ENCODE measurements at regions not wholly inside any gene's neighbourhood (a gene's known extent, or its start where the extent isn't known, plus 50 kb on each side); places are given as distances from the start of the nearest gene placed in this dataset.

DNA sequence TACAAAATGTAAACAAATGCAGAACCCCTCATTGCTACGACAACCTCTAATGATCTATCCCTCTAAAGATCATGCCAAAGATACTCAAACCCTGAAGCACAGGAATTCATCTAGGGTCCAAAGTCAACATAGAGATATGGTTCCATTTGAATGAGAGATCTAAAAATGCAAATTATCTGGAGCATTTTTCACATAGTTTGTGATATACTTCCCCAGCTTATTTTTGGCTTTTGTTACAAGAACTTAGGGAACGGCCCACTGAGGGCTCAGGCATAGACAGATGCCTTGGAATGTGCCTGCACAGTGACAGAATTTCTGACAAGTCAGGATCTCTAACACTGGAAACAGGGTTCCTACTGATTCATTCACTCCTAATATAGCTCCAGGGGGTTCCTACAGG is 258.9 kb upstream of the THBS1 start:
- Mint-ChIP-seq H3K36me3 (ENCODE audit: low read depth, unreplicated experiment) (peaks cover 2% of the 10 kb centered on the region), H3K9me3 (ENCODE audit: unreplicated experiment) (peaks cover 10% of the 10 kb centered on the region)
- no peaks in the 10 kb centered on the region for H3K9me3 ChIP-seq (ENCODE audit: insufficient read depth, low read depth, low read length)

DNA sequence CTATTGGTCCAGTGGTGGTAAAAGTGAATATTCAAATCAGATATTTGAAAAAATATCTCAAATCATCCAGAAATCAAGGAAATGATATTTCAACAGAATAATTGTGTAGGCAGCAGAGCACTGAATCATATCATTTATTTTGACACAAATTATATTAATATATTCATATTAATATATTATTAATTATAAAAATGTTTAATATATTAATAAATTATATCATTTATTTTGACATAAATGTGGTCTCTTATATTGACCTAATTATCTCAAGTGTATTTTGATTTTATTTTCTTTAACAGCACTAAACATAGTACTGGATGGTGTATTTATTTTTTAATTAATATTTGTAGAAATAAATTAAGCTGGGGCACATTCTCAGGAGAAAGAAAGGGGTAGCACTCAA is 257.7 kb upstream of the THBS1 start:
- Histone ChIP-seq H3K4me2 (ENCODE audit: low read length) (no peak overlapping the region), H3K27ac (ENCODE audit: low read depth, low read length) (no peak overlapping the region), H3K4me1 (ENCODE audit: insufficient read depth, low read length) (peaks cover 4% of the 10 kb centered on the region), H3K79me2 (ENCODE audit: insufficient read depth, low read length) (no peaks in the 10 kb centered on the region), H2AFZ (ENCODE audit: low read depth, low read length) (no peak overlapping the region), H3K9me3 (ENCODE audit: insufficient read depth, low read depth, low read length) (no peaks in the 10 kb centered on the region), H3K36me3 (ENCODE audit: insufficient read depth, low read length) (no peaks in the 10 kb centered on the region), H3K4me3 (ENCODE audit: insufficient read depth, low read depth, low read length) (no peak overlapping the region), H3K27me3 (ENCODE audit: insufficient read depth, low read length) (no peaks in the 10 kb centered on the region), H4K20me1 (ENCODE audit: insufficient read depth, low read length) (no peaks in the 10 kb centered on the region), H3K9ac (ENCODE audit: low read length) (no peak overlapping the region)
- TF ChIP-seq, protein P1, sequence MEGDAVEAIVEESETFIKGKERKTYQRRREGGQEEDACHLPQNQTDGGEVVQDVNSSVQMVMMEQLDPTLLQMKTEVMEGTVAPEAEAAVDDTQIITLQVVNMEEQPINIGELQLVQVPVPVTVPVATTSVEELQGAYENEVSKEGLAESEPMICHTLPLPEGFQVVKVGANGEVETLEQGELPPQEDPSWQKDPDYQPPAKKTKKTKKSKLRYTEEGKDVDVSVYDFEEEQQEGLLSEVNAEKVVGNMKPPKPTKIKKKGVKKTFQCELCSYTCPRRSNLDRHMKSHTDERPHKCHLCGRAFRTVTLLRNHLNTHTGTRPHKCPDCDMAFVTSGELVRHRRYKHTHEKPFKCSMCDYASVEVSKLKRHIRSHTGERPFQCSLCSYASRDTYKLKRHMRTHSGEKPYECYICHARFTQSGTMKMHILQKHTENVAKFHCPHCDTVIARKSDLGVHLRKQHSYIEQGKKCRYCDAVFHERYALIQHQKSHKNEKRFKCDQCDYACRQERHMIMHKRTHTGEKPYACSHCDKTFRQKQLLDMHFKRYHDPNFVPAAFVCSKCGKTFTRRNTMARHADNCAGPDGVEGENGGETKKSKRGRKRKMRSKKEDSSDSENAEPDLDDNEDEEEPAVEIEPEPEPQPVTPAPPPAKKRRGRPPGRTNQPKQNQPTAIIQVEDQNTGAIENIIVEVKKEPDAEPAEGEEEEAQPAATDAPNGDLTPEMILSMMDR (IDR thresholded peaks at IDR 0.05; ENCODE audit: insufficient read depth, low read depth, low read length): no peak
- TF ChIP-seq EZH2 (IDR thresholded peaks at IDR 0.05; ENCODE audit: insufficient read depth, low read length): no peak
- H3K36me3 Mint-ChIP-seq (ENCODE audit: low read depth, unreplicated experiment): peaks cover 2% of the 10 kb centered on the region
- FAIRE-seq: no peak
- H3K27me3 Mint-ChIP-seq (ENCODE audit: low read depth, unreplicated experiment): peaks cover 1% of the 10 kb centered on the region
- H3K4me3 Mint-ChIP-seq (ENCODE audit: unreplicated experiment): no peak overlapping the region
- peaks cover 3% of the 10 kb centered on the region for H3K4me1 Mint-ChIP-seq (ENCODE audit: low read depth, unreplicated experiment)
- no peak for DNase-seq (ENCODE audit: low read depth)
- H3K9me3 Mint-ChIP-seq (ENCODE audit: unreplicated experiment): peaks cover 10% of the 10 kb centered on the region
- H3K27ac Mint-ChIP-seq (ENCODE audit: unreplicated experiment): no peak overlapping the region

More for the DNA sequence above, 258.9 kb upstream of the THBS1 start:
- Mint-ChIP-seq H3K4me3 (ENCODE audit: unreplicated experiment) (no peak overlapping the region), H3K27me3 (ENCODE audit: low read depth, unreplicated experiment) (no peaks in the 10 kb centered on the region), H3K4me1 (ENCODE audit: low read depth, unreplicated experiment) (peaks cover 3% of the 10 kb centered on the region), H3K27ac (ENCODE audit: unreplicated experiment) (no peak overlapping the region)
- H3K4me3 ChIP-seq (ENCODE audit: insufficient read depth, low read depth, low read length): no peak overlapping the region
- no peaks in the 10 kb centered on the region for H4K20me1 ChIP-seq (ENCODE audit: insufficient read depth, low read length)
- no peak overlapping the region for H3K27ac ChIP-seq (ENCODE audit: low read depth, low read length)
- no peak for FAIRE-seq
- H3K79me2 ChIP-seq (ENCODE audit: insufficient read depth, low read length): no peaks in the 10 kb centered on the region
- peak; percentile 62 for DNase-seq (ENCODE audit: low read depth)
- H2AFZ ChIP-seq (ENCODE audit: low read depth, low read length): no peak overlapping the region
- peaks cover 4% of the 10 kb centered on the region for H3K4me1 ChIP-seq (ENCODE audit: insufficient read depth, low read length)
- no peaks in the 10 kb centered on the region for H3K36me3 ChIP-seq (ENCODE audit: insufficient read depth, low read length)
- H3K9ac ChIP-seq (ENCODE audit: low read length): no peak overlapping the region
- no peak for TF ChIP-seq EZH2 (IDR thresholded peaks at IDR 0.05; ENCODE audit: insufficient read depth, low read length)
- TF ChIP-seq, protein P1 (IDR thresholded peaks at IDR 0.05; ENCODE audit: insufficient read depth, low read depth, low read length): no peak
- H3K27me3 ChIP-seq (ENCODE audit: insufficient read depth, low read length): no peaks in the 10 kb centered on the region
- H3K4me2 ChIP-seq (ENCODE audit: low read length): no peak overlapping the region

DNA sequence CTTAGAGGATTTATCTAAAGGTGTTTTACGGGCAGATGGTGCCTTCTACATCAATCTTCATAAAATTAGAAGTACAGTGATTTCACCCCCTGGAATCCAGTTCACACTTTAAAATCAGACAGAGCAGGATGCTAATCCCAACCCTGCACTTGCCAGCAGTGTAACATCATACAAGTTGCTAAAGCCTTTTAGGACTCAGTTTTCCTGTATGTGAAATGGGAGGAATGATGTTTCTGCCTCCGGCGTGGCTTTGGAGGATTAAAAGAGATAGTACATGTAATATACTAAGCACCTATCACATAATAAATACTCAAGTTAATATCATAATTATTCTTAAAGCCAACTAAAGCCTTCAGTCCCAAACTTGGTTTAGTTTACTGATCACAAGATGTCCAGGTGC is 257.2 kb upstream of the THBS1 start:
- Mint-ChIP-seq H3K27me3 (ENCODE audit: low read depth, unreplicated experiment) (peaks cover 2% of the 10 kb centered on the region), H3K27ac (ENCODE audit: unreplicated experiment) (no peak overlapping the region), H3K4me3 (ENCODE audit: unreplicated experiment) (no peak overlapping the region), H3K9me3 (ENCODE audit: unreplicated experiment) (peaks cover 10% of the 10 kb centered on the region), H3K4me1 (ENCODE audit: low read depth, unreplicated experiment) (peaks cover 3% of the 10 kb centered on the region), H3K36me3 (ENCODE audit: low read depth, unreplicated experiment) (peaks cover 2% of the 10 kb centered on the region)
- DNase-seq (ENCODE audit: low read depth) (no peak), FAIRE-seq (no peak)
- Histone ChIP-seq H3K79me2 (ENCODE audit: insufficient read depth, low read length) (no peaks in the 10 kb centered on the region), H4K20me1 (ENCODE audit: insufficient read depth, low read length) (no peaks in the 10 kb centered on the region), H3K9me3 (ENCODE audit: insufficient read depth, low read depth, low read length) (no peaks in the 10 kb centered on the region), H3K36me3 (ENCODE audit: insufficient read depth, low read length) (no peaks in the 10 kb centered on the region), H3K9ac (ENCODE audit: low read length) (no peak overlapping the region), H3K4me3 (ENCODE audit: insufficient read depth, low read depth, low read length) (no peak overlapping the region), H3K4me2 (ENCODE audit: low read length) (no peak overlapping the region), H3K27ac (ENCODE audit: low read depth, low read length) (no peak overlapping the region), H3K4me1 (ENCODE audit: insufficient read depth, low read length) (peaks cover 4% of the 10 kb centered on the region), H2AFZ (ENCODE audit: low read depth, low read length) (no peak overlapping the region), H3K27me3 (ENCODE audit: insufficient read depth, low read length) (no peaks in the 10 kb centered on the region)
- TF ChIP-seq EZH2 (IDR thresholded peaks at IDR 0.05; ENCODE audit: insufficient read depth, low read length): no peak
- TF ChIP-seq, protein P1 (IDR thresholded peaks at IDR 0.05; ENCODE audit: insufficient read depth, low read depth, low read length): no peak
